Astrocyte (in vitro differentiated cells and primary cell): ENCODE measurements at regions not wholly inside any gene's neighbourhood (a gene's known extent, or its start where the extent isn't known, plus 50 kb on each side); places are given as distances from the start of the nearest gene placed in this dataset.

Experiments used
- DNase-seq: peaks from one replicate; pipeline ENCODE4 v3.0.0-alpha.2; 2010; ENCODE audit warnings: low read depth
- FAIRE-seq: peaks from 2 replicates; lab custom pipeline; 2011; peaks lifted over from hg19 to GRCh38; lab: Jason Lieb, UNC
- H2AFZ ChIP-seq: 2 replicates; pipeline ENCODE4 v1.6.0; 2012; ENCODE audit warnings: low read depth, low read length, inconsistent platforms
- H3K27ac ChIP-seq: 2 replicates; pipeline ENCODE4 v1.5.1; 2011; ENCODE audit warnings: low read depth, low read length, inconsistent platforms
- H3K27me3 ChIP-seq: 2 replicates; pipeline ENCODE4 v1.6.0; 2011; ENCODE audit warnings: low read length, inconsistent platforms; ENCODE audit not compliant: insufficient read depth
- H3K36me3 ChIP-seq: 2 replicates; pipeline ENCODE4 v1.5.1; 2011; ENCODE audit warnings: low read length, inconsistent platforms; ENCODE audit not compliant: insufficient read depth
- H3K4me1 ChIP-seq: 2 replicates; pipeline ENCODE4 v1.5.1; 2011; ENCODE audit warnings: low read length, inconsistent platforms; ENCODE audit not compliant: insufficient read depth
- H3K4me2 ChIP-seq: 2 replicates; pipeline ENCODE4 v1.6.0; 2012; ENCODE audit warnings: low read length, inconsistent platforms
- H3K4me3 ChIP-seq: 2 replicates; pipeline ENCODE4 v1.5.1; 2011; ENCODE audit warnings: low read depth, mild to moderate bottlenecking, low read length, inconsistent platforms; ENCODE audit not compliant: insufficient read depth
- H3K79me2 ChIP-seq: 2 replicates; pipeline ENCODE4 v1.6.0; 2012; ENCODE audit warnings: mild to moderate bottlenecking, low read length, inconsistent platforms; ENCODE audit not compliant: insufficient read depth
- H3K9ac ChIP-seq: 2 replicates; pipeline ENCODE4 v1.6.0; 2012; ENCODE audit warnings: mild to moderate bottlenecking, low read length, inconsistent platforms
- H3K9me3 ChIP-seq: 2 replicates; pipeline ENCODE4 v1.5.1; 2012; ENCODE audit warnings: low read depth, mild to moderate bottlenecking, low read length, inconsistent platforms; ENCODE audit not compliant: insufficient read depth
- H4K20me1 ChIP-seq: 2 replicates; pipeline ENCODE4 v1.6.0; 2012; ENCODE audit warnings: low read length, inconsistent platforms; ENCODE audit not compliant: insufficient read depth
- H3K27ac Mint-ChIP-seq: one replicate; pipeline ENCODE4 v1.8.0; 2021; ENCODE audit warnings: mild to moderate bottlenecking, mixed read lengths; ENCODE audit not compliant: unreplicated experiment
- H3K27me3 Mint-ChIP-seq: one replicate; pipeline ENCODE4 v1.8.0; 2021; ENCODE audit warnings: low read depth, mixed read lengths; ENCODE audit not compliant: unreplicated experiment
- H3K36me3 Mint-ChIP-seq: one replicate; pipeline ENCODE4 v1.8.0; 2021; ENCODE audit warnings: low read depth, mixed read lengths; ENCODE audit not compliant: unreplicated experiment
- H3K4me1 Mint-ChIP-seq: one replicate; pipeline ENCODE4 v1.8.0; 2021; ENCODE audit warnings: low read depth, mixed read lengths; ENCODE audit not compliant: unreplicated experiment
- H3K4me3 Mint-ChIP-seq: one replicate; pipeline ENCODE4 v1.8.0; 2021; ENCODE audit warnings: mild to moderate bottlenecking, moderate library complexity, mixed read lengths; ENCODE audit not compliant: unreplicated experiment
- H3K9me3 Mint-ChIP-seq: one replicate; pipeline ENCODE4 v1.8.0; 2021; ENCODE audit warnings: mild to moderate bottlenecking, mixed read lengths; ENCODE audit not compliant: unreplicated experiment
- EZH2 ChIP-seq: IDR thresholded peaks from 2 replicates; pipeline ENCODE4 v1.6.1; 2012; ENCODE audit warnings: mild to moderate bottlenecking, low read length, inconsistent platforms; ENCODE audit not compliant: insufficient read depth
- TF ChIP-seq, protein P1 (sequence below): IDR thresholded peaks from 2 replicates; pipeline ENCODE4 v1.5.1; 2011; ENCODE audit warnings: low read depth, mild to moderate bottlenecking, inconsistent platforms, low read length, moderate library complexity; ENCODE audit not compliant: insufficient read depth

- Mint-ChIP-seq H3K9me3 (no peaks in the 10 kb centered on the region), H3K36me3 (no peaks in the 10 kb centered on the region), H3K4me3 (no peak overlapping the region), H3K27me3 (peaks cover 11% of the 10 kb centered on the region), H3K4me1 (no peaks in the 10 kb centered on the region), H3K27ac (no peak overlapping the region)
- Histone ChIP-seq H3K27me3 (no peaks in the 10 kb centered on the region), H3K4me2 (no peak overlapping the region), H4K20me1 (no peaks in the 10 kb centered on the region), H3K9me3 (no peaks in the 10 kb centered on the region), H3K9ac (no peak overlapping the region), H3K4me1 (no peaks in the 10 kb centered on the region), H3K36me3 (no peaks in the 10 kb centered on the region), H2AFZ (no peak overlapping the region), H3K4me3 (no peak overlapping the region), H3K27ac (no peak overlapping the region), H3K79me2 (no peaks in the 10 kb centered on the region)
- FAIRE-seq (no peak), DNase-seq (no peak)
- TF ChIP-seq EZH2 = no peak
Observed at GRCh38 chr1:55846051-55846450, 630.9 kb upstream of the USP24 start.

GRCh38 chr1:55844322-55844721 is 629.2 kb upstream of the USP24 start:
- no peak overlapping the region for H2AFZ ChIP-seq
- no peaks in the 10 kb centered on the region for H4K20me1 ChIP-seq
- no peaks in the 10 kb centered on the region for H3K36me3 ChIP-seq
- no peak overlapping the region for H3K27ac ChIP-seq
- no peak overlapping the region for H3K4me2 ChIP-seq
- Mint-ChIP-seq H3K36me3 (no peaks in the 10 kb centered on the region), H3K4me3 (no peak overlapping the region), H3K4me1 (no peaks in the 10 kb centered on the region), H3K27me3 (peaks cover 10% of the 10 kb centered on the region), H3K27ac (no peak overlapping the region), H3K9me3 (no peaks in the 10 kb centered on the region)
- H3K4me3 ChIP-seq = no peak overlapping the region
- DNase-seq (no peak), FAIRE-seq (no peak)
- no peaks in the 10 kb centered on the region for H3K4me1 ChIP-seq
- TF ChIP-seq, protein P1, sequence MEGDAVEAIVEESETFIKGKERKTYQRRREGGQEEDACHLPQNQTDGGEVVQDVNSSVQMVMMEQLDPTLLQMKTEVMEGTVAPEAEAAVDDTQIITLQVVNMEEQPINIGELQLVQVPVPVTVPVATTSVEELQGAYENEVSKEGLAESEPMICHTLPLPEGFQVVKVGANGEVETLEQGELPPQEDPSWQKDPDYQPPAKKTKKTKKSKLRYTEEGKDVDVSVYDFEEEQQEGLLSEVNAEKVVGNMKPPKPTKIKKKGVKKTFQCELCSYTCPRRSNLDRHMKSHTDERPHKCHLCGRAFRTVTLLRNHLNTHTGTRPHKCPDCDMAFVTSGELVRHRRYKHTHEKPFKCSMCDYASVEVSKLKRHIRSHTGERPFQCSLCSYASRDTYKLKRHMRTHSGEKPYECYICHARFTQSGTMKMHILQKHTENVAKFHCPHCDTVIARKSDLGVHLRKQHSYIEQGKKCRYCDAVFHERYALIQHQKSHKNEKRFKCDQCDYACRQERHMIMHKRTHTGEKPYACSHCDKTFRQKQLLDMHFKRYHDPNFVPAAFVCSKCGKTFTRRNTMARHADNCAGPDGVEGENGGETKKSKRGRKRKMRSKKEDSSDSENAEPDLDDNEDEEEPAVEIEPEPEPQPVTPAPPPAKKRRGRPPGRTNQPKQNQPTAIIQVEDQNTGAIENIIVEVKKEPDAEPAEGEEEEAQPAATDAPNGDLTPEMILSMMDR = no peak
- TF ChIP-seq EZH2 = no peak
- no peaks in the 10 kb centered on the region for H3K9me3 ChIP-seq
- H3K27me3 ChIP-seq = no peaks in the 10 kb centered on the region
- no peak overlapping the region for H3K9ac ChIP-seq
- H3K79me2 ChIP-seq = no peaks in the 10 kb centered on the region

GRCh38 chr1:55839626-55840025 is 624.5 kb upstream of the USP24 start:
- H3K27ac ChIP-seq = no peak overlapping the region
- H3K36me3 ChIP-seq = no peaks in the 10 kb centered on the region
- H3K9me3 Mint-ChIP-seq = no peaks in the 10 kb centered on the region
- no peak overlapping the region for H3K9ac ChIP-seq
- H3K4me1 Mint-ChIP-seq = no peaks in the 10 kb centered on the region
- H4K20me1 ChIP-seq = no peaks in the 10 kb centered on the region
- no peak overlapping the region for H3K4me2 ChIP-seq
- FAIRE-seq = no peak
- H2AFZ ChIP-seq = no peak overlapping the region
- no peaks in the 10 kb centered on the region for H3K79me2 ChIP-seq
- H3K4me1 ChIP-seq = no peaks in the 10 kb centered on the region
- no peaks in the 10 kb centered on the region for H3K36me3 Mint-ChIP-seq
- H3K4me3 Mint-ChIP-seq = no peak overlapping the region
- no peak overlapping the region for H3K4me3 ChIP-seq
- H3K27me3 Mint-ChIP-seq = peaks cover 14% of the 10 kb centered on the region
- no peaks in the 10 kb centered on the region for H3K27me3 ChIP-seq
- DNase-seq = no peak
- TF ChIP-seq, protein P1 = no peak
- TF ChIP-seq EZH2 = no peak
- no peak overlapping the region for H3K27ac Mint-ChIP-seq
- H3K9me3 ChIP-seq = no peaks in the 10 kb centered on the region
